Stimulated activated CD4-positive, alpha-beta T cell treated with anti-CD3 and anti-CD28 coated beads, Interleukin-4, amount 100 ng/mL, for 48 hours (primary cell): ENCODE measurements at regions not wholly inside any gene's neighbourhood (a gene's known extent, or its start where the extent isn't known, plus 50 kb on each side); places are given as distances from the start of the nearest gene placed in this dataset.
"Not testable (repeated sequence)": the region's sequence is repeated elsewhere in the genome, so short reads cannot be mapped to it uniquely, and the experiment has no call there.

Source experiments
- DNase-seq, 2 donors: peaks; one replicate each; pipeline ENCODE4 v3.0.0-alpha.2; 2020; ENCODE audit warnings: low read depth in 2 of 2

GRCh38 chr4:130067419-130067818, 971.5 kb downstream of the C4orf33 start:
- DNase-seq: no peak

- no peak for DNase-seq
These were observed 972.1 kb downstream of the C4orf33 start for GRCh38 chr4:130068072-130068471.

- DNase-seq: no peak
These were observed 975.8 kb downstream of the C4orf33 start for GRCh38 chr4:130071746-130072145.

- no peak for DNase-seq
These were observed 977.3 kb downstream of the C4orf33 start for GRCh38 chr4:130073145-130073790.

GRCh38 chr4:130074096-130074495, 978.1 kb downstream of the C4orf33 start:
- DNase-seq: no peak

- no peak for DNase-seq
These were observed 981.3 kb downstream of the C4orf33 start for GRCh38 chr4:130077275-130077674.

GRCh38 chr4:130079027-130079426, 983.1 kb downstream of the C4orf33 start:
- not testable (repeated sequence) for DNase-seq

- DNase-seq: no peak
These were observed 985.0 kb downstream of the C4orf33 start for GRCh38 chr4:130080872-130081451.

GRCh38 chr4:130090427-130090826, 994.5 kb downstream of the C4orf33 start:
- DNase-seq: no peak

- no peak for DNase-seq
These were observed 996.4 kb downstream of the C4orf33 start for GRCh38 chr4:130092187-130093015.

- DNase-seq: no peak
These were observed 1003.2 kb downstream of the C4orf33 start for GRCh38 chr4:130099105-130099504.

GRCh38 chr4:130110189-130110588, 1014.2 kb downstream of the C4orf33 start:
- DNase-seq: no peak

GRCh38 chr4:130110770-130111169, 1014.8 kb downstream of the C4orf33 start:
- DNase-seq: no peak

GRCh38 chr4:130124066-130124465, 1028.1 kb downstream of the C4orf33 start:
- DNase-seq: no peak

GRCh38 chr4:130125467-130125866, 1029.5 kb downstream of the C4orf33 start:
- DNase-seq: no peak

GRCh38 chr4:130127297-130127696, 1031.3 kb downstream of the C4orf33 start:
- DNase-seq: no peak

GRCh38 chr4:130131536-130131935, 1035.6 kb downstream of the C4orf33 start:
- DNase-seq: no peak

GRCh38 chr4:130141651-130142050, 1045.7 kb downstream of the C4orf33 start:
- no peak for DNase-seq

GRCh38 chr4:130143656-130144055, 1047.7 kb downstream of the C4orf33 start:
- DNase-seq: no peak

GRCh38 chr4:130146773-130147172, 1050.8 kb downstream of the C4orf33 start:
- DNase-seq: no peak

GRCh38 chr4:130147641-130148040, 1051.7 kb downstream of the C4orf33 start:
- no peak for DNase-seq

GRCh38 chr4:130154901-130155300, 1058.9 kb downstream of the C4orf33 start:
- DNase-seq: no peak

GRCh38 chr4:130163701-130164100, 1067.7 kb downstream of the C4orf33 start:
- DNase-seq: no peak
